CD4-positive, alpha-beta T cell treated with Interferon alpha-2 for 1 hour (primary cell): ENCODE measurements at regions not wholly inside any gene's neighbourhood (a gene's known extent, or its start where the extent isn't known, plus 50 kb on each side); places are given as distances from the start of the nearest gene placed in this dataset.
"Not testable (repeated sequence)": the region's sequence is repeated elsewhere in the genome, so short reads cannot be mapped to it uniquely, and the experiment has no call there.

ENCODE experiments used
- DNase-seq, 2 donors: peaks; one replicate each; pipeline ENCODE4 v3.0.0-alpha.2; 2020 to 2022

- DNase-seq: no peak
Observed at GRCh38 chr15:47027322-47027946, 689.9 kb upstream of the SEMA6D start.

DNA sequence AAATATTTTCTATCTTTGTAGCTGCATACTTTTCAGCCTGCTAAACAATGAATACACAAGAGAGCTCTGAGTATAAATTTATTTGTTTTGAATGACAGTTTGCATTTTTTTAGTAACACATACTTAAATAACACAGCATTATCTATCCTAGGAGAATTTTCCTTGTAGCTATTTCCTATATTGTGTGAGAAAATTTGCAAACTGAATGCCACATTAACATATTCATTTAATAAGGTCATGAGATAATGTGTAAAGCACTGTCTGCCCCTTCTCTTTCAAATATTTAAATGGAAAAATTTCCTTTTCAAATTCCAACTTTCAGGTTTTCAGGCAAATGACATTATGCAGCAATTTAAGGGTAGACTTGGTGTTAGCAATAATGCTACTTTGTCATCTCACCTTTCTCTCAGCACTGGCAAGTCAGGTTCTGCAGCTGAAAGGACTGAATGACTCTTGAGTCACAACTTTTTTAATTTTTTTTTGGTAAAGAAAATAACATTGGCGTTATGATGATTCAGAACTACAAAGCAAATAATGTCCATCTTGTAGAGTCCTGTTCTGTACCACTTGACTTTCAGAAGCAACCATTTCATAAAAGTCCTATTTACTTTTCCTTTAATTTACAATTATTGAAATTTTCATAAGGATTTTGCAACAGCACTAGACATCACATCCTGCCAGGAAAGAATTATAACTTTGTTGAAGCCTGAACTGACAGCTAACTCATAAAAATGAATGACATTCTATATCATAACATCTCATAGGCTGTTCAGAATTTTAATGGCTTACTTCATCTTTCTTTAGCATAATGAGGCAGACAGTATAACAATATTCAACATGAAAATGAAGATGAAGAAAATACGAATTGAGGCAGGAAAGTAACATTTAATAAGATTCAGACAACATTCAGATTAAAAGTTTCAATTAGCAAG, 681.6 kb upstream of the SEMA6D start:
- no peak for DNase-seq

GRCh38 chr15:47037003-47037402, 680.3 kb upstream of the SEMA6D start:
- DNase-seq: no peak

- no peak for DNase-seq
Observed at GRCh38 chr15:47039225-47039624, 678.1 kb upstream of the SEMA6D start.

- DNase-seq: no peak
Observed at GRCh38 chr15:47041301-47041700, 676.0 kb upstream of the SEMA6D start.

GRCh38 chr15:47047981-47048380, 669.3 kb upstream of the SEMA6D start:
- DNase-seq: not testable (repeated sequence)

DNA sequence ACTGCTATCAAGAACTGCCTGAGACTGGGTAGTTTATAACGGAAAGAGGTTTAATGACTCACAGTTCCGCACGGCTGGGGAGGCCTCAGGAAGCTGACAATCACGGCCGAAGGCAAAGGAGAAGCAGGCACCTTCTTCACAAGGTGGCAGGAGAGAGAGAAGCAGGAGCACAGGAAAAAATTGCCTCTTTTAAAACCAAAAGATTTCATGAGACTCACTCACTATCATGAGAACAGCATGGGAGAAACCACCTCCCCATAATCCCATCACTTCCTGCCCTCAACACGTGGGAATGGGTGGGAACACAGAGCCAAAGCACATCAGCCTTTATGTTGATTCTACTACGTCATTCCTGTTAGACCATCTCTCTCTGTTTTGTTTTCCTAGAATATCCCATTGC, 650.9 kb upstream of the SEMA6D start:
- no peak for DNase-seq

DNA sequence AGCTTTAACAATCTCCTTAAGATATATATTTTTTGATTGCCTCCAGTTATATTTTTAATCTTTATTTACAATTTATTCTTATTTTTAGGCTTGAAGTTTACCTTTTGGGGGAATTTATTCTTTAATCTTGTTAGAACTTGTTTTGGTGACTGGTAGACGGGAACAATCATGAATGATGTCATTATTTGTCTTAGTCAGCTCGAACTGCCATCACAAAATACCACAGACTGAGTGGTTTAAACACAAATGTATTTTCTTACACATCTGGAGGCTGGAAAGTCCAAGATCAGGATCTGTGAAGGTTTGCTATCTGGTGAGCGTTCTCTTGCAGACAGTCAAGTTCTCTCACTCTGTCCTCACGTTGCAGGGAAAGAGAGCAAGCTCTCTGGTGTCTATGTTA, 639.5 kb upstream of the SEMA6D start:
- DNase-seq: not testable (repeated sequence)

DNA sequence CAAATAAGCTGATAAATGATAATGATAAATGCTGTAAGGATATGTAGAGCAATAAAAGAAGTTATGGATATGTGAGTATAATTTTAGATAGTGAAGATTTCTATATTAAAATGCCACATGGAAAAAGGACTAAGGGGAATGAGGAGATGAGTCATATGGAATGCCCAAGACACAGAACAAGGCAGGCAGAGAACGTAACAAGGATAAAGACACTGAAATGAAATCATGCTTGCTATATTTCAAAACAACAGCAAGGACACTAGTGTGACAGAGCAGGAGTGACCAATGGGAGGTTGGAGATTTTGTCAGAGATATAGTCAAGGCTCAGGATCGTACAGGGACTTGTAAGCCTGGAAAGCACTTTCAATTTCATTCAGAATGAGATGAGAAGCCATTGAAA, 621.5 kb upstream of the SEMA6D start:
- no peak for DNase-seq

DNA sequence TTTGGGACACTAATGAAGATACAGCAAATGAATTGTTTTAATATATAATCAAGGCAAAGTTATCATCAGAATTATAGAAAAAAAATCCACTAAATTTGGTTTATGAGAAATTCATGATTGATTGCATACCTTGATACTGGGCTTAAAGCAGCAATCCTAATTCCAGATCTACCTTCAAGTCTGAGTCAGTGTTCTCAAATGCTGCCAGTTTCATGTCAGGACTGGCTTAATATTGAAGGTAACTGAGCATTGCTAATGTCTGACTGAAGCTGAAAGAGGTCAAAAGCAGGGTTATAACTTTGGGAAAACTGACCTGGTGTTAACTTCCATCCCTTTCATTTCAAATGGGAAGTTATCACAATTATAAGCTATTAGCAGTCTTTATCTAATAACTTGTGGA, 618.8 kb upstream of the SEMA6D start:
- DNase-seq: not testable (repeated sequence)

DNA sequence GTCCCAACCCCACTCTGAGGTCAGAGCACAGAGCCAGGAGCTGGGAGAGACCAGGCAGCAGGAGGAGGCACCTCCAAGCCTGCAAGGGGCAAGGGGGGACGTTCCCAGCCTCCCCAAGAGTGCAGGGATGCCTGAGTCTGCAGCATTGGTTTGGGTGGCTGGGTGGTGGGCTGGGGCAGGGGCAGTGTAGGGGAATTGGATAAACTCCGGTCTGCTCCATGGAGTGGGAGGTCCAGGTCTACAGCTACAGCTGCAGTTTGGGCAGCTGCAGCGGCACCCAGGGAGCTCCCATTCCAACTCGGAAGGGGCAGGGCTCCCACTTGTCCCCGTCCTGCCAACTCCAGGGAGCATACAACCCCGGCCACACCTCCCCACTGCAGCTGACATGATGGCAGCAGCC, 617.5 kb upstream of the SEMA6D start:
- DNase-seq: not testable (repeated sequence)

- DNase-seq: not testable (repeated sequence)
Observed at GRCh38 chr15:47108800-47109199, 608.5 kb upstream of the SEMA6D start.

GRCh38 chr15:47116698-47117097, 600.6 kb upstream of the SEMA6D start:
- no peak for DNase-seq

DNA sequence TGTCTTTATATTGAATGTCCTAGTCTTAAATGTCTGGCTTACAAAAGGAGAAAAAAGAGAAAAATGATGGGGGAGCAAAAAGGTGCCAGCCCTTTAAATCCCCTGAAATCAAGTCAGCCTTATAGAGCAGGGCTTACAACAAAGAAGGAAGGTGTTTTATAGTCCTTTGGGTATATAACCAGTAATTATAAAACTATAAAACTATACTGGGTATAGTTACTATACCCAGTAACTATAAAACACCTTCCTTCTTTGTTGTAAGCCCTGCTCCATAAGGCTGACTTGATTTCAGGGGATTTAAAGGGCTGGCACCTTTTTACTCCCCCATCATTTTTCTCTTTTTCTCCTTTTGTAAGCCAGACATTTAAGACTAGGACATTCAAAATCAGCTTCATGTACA, 598.0 kb upstream of the SEMA6D start:
- no peak for DNase-seq

GRCh38 chr15:47124430-47125102, 592.7 kb upstream of the SEMA6D start:
- DNase-seq: no peak

DNA sequence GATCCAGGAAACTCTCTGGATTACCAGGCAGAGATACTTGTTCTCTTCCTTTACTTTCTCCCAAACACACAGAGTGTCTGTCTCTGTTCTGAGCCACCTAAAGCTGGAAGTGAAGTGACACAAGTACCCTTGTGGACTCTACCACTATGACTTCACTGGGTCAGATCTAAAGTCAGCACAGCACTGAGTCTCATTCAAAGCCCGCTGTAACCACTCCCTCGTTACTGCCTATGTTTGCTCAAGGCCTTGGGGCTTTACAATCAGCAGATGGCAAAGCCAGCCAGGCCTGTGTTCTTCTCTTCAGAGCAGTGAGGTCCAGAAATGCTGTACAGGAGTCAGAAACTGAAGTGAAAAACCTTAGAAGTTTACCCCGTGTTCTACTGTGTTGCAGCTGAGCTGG, 588.3 kb upstream of the SEMA6D start:
- no peak for DNase-seq

DNA sequence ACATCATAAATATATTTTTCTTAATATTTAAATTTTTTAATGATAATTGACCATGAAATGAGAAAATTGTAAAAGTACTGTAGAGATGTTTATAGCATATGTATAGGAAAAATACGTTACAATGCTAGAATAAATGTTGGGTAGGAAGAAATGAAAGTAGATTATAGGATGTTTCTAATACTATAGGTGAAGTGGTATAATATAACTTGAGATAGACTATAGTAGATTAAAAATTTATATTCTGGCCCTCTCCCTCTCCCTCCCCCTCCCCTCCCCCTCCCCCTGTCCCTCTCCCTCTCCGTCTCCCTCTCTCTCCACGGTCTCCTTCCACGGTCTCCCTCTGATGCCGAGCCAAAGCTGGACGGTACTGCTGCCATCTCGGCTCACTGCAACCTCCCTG, 585.9 kb upstream of the SEMA6D start:
- DNase-seq: not testable (repeated sequence)

DNA sequence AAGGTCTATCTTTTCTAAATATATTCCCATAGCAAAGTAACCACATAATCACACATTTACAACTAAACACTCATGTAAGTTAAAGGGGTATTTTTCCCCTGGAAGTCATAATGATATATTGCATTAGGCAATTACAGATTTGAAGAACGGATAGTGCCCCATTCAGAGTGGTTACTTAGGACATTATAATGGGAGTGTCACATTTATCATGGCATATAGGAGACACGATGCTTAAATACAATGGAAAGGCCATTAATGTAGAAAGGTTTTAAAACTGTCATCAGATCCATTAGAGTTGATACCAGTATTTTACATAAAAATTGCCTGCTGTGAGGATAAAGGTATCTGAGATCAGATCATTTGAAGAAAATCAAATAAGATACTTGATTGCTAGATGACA, 582.0 kb upstream of the SEMA6D start:
- no peak for DNase-seq

DNA sequence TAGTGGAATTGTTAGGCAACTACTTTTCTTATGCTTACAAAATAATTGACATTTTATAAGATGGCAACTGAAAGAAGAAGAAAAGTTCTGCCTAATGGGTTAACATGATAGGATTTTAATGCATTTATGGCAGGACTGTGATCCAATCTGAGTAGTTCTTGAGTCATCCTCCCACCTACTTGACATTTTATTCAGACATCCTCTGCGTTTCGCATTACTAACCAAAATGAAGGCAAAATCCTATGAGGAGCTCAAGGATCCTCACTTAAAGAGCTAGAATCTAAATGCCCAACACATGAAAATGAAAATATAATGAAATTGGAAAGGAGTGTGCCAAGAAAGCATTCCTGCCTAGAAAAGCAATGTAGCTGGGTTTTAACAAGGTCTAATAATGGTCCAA, 581.1 kb upstream of the SEMA6D start:
- no peak for DNase-seq

DNA sequence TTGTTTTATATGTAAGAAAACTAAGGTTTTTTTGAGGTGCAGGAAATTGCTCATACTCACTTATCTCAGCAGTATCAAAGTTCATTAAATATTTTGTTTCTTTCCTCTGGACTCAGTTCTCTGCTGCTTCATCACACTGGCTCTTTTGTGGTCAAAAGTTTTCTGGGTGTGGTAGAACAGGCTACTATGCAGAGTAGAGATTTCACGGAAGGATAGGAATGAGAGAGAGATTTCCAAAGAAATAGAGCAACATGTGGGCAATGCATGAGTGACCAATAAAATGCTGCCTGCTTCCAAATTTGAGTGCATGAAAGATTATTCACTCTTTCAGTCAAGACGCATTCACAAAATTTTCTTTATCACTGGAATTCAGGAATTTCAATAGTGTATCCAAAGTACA, 577.3 kb upstream of the SEMA6D start:
- DNase-seq: no peak

DNA sequence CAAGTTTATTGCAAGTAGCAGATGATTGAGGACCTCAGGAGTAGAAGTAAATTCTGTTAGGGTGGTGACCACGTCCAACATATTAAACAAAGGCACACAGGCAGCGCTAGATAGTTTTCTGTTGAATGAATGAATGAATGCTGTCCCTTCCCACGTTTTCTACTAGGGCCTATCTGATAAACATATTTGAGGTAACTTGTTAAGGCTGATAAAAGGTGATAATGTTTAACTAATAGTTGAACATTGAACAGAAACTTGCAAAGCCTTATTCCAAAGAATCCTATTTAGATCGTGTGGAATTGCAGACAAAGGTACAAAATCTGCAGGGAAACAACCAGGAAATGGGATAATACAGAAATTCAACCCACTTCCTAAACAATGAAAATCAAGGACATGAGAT, 559.5 kb upstream of the SEMA6D start:
- no peak for DNase-seq

- DNase-seq: no peak
Observed at GRCh38 chr15:47158573-47158972, 558.7 kb upstream of the SEMA6D start.

- no peak for DNase-seq
Observed at GRCh38 chr15:47177177-47177576, 540.1 kb upstream of the SEMA6D start.

DNA sequence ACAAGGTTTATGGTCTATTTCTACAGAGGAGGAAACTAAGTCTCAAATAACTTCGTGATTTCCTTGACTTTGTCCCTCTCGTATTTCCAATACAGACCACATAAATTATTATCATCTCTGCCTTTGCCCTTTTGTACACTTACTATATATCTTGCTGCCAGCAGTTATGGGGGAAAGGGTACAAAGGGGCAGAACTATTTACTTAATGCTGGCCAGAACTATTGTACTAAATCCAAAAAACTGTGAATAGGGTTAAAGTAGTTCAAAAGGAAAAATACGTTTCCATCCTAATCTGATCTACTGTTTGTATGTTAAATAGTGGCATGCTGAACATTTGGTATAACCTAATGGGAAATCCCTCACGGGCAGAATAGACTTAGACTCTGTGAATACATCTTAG, 537.3 kb upstream of the SEMA6D start:
- no peak for DNase-seq
